NCI-H2107 (cell line): ENCODE measurements at regions not wholly inside any gene's neighbourhood (a gene's known extent, or its start where the extent isn't known, plus 50 kb on each side); places are given as distances from the start of the nearest gene placed in this dataset.

Experiments
- DNase-seq: peaks from one replicate; lab custom pipeline; 2025; lab: John Stamatoyannopoulos, UW

DNA sequence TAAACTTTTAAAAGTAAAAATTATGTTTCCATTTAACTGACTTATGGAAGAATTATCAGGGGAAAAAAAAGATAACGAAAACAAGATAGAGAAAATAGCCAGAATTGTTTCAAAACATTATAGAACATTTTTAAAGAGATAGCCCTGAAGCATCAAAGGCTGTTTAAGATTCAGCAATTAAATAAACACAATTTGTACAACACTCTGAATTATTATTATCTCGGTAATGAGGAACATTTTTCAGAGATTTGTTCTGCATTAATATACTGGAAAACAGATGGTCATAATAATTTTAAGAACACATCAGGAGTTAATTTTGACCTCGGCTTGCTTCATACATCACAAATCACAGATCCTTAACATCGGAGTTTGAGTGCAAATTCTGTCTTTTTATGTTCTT, 643.8 kb downstream of the SORCS1 start:
- no peak for DNase-seq

DNA sequence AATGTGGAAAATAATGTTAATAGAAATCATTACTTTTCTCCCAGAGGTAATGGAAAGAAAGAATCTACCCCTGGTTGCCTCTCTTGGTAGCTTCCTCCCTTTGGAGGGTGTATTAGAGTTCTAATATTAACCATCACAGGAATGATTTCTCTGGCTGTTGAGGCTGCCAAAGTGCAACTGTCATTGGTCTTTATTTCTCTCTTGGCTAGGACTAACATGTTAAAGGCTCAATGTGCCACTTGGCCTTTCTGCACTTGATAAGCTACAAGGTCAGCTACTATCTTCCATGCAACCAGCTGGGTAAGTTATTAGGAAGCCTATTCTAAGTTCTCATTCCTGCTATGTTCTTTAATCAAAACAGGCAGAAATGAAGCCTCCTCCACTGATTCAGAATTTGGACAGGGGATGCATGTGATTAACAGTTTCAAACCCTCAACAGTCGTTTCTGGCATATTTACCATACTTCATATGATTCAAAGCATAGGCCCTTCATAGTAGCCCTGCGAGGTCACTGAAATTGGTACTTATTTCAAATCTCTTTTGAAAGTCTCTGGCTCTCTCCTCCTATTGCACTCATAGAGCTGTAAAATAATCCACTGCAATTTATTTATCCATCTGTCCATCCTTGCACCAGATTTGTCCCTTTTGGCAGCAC, 645.0 kb downstream of the SORCS1 start:
- no peak for DNase-seq

DNA sequence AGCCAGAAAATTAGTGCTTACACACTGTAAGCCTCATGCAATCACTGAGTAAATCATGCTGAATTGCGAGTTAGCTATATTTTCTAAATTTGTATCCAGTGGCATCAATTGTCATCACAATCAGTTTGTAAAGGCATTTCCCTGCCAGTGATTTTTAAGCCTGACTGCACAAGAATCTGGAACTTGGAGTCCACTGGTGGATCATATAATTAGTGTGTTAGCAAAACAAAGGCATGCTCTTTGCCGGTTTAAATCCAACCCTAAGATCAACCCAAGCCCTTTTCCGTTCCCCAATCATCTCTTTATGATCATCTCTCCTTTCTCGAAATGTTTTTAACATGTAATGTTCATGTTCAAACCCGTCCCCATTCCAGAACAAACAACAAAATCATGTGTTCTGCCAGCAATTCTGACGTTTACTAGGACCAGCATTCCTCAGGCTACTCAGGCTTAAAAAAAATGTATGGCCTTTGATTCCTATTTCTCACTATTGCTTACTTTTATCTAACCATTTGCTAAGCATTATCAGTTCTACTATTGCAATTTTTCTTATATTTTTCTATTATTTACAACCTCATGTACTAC, 649.2 kb downstream of the SORCS1 start:
- DNase-seq = no peak

DNA sequence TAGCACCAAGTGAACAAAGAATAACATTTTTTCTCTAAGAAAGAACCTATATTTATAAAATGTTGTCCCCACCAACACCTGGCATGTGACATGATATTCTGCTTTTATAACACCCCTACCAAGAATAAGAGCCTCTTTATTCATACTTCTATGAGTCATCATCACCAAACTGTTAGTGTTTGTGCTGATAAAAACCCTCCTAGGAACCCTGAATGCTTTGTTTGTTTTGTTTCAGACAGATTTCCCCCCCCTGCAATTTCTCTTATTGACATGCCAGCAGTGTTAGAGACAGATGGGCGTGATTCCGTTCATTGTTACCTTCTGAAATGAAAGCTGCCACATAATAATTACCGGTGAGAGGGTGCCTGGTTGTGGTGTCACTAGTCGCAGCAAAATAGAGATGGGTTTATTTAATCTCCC, 651.1 kb downstream of the SORCS1 start:
- DNase-seq = no peak

DNA sequence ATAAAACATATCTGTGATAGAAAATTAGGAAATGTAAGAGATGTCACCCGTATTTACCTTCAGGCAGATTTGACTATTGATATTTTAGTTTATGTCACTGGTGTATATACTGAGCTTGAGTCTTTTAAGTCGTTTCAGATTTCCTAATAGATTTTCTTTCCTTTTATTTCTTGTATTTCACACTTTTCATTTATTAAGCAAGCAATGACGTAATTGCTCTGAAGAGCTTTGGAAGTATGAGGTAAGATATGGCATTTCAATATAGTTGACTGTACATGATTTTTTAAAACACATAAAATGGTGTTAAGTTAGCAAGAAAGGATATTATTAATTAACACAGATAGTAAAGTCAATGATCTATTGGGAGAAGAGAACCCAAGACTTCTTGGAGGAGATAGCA, 652.6 kb downstream of the SORCS1 start:
- no peak for DNase-seq

DNA sequence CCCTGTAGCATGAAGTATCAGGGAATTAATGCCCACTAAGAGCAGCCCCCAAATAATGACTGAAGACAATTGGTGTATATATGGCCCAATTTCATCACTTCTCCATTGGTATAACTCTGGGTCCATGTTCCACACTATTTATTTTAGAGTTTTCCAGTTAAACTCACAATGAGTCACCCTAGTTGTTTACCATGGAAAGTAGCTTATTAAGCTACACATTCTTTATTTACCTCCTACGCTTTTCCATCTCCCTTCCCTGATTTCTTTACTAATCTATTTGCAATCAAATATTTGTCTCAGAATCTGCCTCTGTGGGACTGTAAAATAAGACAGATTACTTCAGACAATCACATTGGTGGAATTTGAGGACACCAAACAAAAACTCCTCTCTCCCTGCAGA, 655.6 kb downstream of the SORCS1 start:
- DNase-seq = no peak

DNA sequence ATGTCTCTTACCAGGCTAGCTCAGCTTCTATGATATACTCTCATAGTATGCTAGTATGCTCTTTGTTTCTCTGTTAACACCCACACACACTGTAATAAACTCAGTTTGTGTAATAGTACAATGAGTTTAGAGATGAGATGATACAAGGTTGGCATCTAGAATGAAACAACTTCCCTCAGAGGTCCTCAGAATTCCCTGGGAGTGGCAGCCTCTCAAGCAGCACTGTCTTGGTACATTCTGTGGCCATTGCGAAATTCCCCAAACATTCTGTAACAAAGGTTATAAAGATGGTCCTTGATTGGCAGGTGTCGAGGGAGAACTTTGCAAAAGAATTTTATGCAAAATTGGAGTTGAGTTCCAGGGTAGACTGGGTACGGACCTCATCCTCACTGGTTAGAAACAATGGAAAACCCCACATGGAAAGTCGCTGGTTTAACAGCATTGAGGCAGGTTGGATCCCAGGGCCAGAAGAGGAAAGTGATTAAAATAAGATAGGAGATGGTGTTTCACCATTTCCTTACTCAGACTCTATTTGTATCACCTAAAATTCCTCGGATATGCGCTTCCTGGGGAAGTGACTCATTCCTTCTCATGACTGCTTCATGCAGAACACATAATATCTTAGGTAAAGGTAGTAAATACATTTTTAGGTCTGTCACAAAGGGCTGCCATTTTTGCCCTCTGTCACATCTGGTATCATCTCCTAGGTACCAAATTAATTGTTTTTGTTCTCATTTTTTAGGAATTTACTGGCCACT, 657.8 kb downstream of the SORCS1 start:
- no peak for DNase-seq

DNA sequence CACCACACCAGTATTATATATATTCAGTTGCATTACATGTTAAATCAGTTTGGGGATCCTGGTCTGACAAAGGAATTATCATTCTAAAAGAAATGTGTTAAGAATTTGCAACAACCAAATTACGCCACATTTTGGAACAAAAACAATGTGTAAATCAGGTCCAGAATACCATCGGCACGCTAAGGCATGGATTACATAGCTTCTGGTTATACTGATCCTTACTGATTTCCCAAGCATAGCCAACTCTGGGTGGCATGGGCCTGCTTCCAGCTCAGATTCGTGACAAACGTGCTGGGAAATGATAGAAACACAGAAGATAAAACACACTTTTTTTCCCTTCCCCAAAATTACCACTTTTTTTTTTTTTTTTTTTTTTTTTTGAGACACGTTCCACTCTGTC, 660.0 kb downstream of the SORCS1 start:
- no peak for DNase-seq

DNA sequence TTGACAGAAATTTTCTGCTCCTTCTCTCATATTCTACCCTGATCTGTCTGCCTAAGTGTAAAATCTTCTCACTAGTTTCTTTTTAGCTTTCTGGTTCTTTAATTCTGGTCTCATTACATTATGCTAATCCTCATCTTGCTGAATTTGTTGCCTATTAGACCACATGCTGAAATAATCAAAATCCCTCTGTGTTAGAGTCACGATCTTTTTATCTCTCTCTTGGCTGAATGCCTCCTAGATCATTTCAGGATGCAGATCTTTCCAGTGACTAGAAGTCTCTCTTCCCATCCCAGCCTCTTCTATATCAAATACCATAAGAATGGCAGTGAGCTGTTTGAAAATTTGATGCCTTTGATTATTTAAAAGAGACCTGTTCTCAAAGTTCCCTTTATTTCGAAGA, 661.9 kb downstream of the SORCS1 start:
- no peak for DNase-seq

DNA sequence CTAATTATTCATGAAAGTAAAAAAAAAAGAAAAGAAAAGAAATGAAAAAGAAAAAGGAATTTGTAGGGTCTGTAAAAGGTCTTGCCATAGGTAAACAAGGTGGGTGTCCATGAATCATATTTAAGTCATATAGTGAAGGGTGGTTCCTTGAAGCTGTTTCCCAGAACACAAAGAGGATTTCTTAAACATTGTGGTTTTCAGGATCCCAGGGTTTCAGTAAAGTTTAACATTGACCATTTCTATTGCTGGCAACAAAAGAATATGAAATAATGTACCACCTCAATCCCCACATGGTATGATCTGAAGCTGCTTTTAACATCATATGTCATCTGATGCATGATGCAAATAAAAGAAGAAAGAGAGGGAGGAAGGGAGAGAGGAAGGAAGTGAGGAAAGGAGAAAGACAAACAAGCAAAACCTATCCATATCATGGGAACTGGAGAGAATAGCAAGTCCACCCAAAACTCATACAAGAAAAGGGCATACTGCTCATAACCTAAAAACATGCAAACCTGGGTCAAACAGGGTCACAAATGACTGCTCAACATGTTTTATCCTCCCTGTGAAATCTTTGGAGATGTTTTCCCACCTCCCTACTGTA, 663.5 kb downstream of the SORCS1 start:
- no peak for DNase-seq

DNA sequence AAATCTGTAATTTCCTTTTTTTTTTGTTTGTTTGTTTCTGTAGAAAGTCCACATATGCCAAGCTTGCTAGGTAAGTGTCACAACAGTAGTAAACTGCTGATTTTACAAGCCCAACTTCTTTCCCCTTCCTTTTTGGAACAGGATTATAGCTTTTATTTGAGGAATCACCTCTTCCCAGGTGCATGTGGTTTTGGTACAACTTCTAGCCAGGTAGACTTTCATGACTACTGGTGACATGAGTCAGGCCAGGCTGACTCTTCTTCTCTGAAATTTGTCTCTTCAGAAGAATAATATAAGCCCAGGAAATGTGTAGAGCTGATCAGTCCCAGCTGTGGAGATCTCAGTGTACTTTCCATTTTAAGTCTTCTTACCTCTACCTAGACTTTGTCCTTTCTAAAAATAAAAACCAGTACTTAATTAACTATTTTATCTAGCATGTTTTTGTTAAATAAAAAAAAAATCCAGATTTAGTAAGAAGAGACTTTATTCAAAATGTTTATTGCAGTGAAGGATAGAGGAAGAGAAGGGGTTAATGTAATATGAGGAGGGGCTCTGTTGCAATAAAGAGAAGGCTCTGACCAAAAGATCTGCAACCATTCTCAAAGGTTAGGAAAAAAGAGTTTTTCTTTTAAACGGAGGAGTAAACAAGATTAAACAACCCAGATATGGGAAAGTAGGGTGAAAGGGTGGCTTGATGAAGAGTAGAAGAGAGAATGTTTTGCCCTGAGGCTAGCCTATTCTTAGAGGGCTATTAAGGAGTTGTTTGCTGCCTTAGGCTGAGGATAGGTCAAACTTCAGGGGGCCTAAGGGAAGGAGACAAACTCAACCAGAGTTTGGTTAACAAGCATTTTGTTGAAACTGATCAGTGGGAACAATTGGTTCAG, 664.2 kb downstream of the SORCS1 start:
- DNase-seq = no peak

DNA sequence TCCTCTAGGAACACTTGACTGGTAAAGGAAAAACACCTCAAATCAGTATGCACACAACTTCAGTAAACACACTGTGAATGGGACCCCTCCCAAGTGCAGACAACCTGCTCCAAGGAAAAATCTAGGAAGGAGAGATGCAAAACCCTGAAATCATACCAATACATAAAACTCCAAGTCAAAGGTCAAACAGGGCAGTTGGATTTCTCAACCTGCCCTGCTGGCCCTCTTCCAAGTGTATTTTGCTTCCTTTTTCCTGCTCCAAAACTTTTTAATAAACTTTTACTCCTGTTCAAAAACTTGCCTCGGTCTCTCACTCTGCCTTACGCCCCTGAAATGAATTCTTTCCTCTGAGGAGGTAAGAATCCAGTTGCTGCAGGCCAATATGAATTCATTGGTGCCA, 665.1 kb downstream of the SORCS1 start:
- DNase-seq = no peak

DNA sequence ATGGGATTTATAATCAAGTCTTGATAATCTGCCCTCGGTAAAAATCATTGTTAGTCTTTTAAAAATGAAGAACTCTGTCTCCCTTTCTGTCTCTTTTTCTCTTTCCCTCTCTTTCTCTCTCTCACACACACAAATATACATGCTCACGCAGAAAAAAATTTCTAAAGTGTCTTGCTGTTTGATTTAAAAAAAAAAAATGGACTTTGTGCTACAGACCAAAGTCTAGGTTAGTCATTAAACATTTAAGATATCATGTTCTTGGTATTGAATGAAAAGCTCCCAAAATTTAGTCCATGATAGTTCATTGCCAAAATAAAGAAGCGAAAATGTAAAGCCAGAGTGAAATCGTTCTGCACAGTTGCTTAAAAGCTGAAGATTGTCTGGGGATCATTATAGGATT, 665.8 kb downstream of the SORCS1 start:
- no peak for DNase-seq

DNA sequence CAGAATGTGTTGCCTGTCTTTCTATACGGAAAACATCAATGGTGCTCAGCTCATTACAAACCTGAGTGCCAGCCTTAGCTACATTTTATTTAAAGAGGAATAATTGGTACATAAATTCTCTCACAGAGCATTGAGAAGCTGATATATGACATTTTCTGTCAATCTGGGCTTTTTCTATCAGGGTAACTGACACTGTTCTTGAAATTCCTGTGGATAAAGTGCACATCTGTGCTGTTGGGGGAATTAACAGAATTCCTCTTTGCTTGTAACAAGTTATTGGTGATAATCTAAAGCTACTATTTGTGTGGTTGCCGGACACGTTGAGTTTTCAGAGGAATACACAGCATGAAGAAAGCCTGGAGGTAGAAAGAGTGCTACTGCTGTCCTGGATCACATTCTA, 668.6 kb downstream of the SORCS1 start:
- DNase-seq = no peak

DNA sequence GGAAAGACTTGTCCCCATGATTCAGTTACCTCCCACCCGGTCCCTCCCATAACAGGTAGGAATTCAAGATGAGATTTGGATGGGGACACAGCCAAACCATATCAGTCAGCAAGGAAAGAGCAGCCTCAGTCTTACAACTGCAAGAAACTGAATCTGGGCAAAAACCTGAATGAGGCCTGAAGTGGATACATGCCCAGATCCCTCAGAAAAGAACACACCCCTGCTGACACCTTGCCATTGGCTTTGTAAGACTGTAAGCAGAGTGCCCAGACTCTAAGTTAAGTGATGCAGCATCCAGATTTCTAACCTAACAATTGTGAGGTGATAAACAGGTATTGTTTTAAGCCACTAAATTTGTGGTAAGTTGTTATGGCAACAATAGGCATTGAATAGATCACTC, 670.8 kb downstream of the SORCS1 start:
- no peak for DNase-seq

DNA sequence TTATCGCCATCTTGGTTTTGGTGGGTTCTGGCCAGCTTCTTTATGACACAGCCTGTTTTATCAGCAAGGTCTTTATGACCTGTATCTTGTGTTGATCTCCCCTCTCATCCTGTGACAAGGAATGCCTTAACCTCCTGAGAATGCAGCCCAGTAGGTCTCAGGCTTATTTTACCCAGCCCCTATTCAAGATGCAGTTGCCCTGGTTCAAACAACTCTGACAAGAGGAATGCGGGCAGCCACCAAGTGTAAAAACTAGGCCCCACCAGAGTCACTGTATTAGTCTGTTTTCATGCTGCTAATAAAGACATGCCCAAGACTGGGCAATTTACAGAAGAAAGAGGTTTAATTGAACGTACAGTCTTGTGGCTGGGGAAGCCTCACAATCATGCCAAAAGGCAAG, 671.3 kb downstream of the SORCS1 start:
- no peak for DNase-seq

DNA sequence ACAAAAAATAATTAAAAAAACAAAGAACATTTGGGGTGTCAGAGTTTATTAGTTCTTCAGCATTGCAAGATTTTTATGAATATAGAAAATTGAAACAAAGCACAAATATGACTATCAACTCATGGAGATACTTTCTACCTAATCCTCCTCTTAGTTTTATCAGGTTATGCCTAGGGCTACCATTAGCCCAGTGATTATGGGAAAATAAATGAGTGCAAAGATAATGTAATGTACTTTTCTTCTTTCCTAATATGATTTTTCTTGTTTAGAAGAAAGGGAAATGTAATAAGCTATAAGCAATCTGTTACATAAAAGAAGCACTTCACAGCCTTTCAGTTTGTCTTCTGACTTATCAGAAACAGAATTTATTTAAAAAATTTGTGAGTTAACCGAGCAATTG, 676.8 kb downstream of the SORCS1 start:
- no peak for DNase-seq

DNA sequence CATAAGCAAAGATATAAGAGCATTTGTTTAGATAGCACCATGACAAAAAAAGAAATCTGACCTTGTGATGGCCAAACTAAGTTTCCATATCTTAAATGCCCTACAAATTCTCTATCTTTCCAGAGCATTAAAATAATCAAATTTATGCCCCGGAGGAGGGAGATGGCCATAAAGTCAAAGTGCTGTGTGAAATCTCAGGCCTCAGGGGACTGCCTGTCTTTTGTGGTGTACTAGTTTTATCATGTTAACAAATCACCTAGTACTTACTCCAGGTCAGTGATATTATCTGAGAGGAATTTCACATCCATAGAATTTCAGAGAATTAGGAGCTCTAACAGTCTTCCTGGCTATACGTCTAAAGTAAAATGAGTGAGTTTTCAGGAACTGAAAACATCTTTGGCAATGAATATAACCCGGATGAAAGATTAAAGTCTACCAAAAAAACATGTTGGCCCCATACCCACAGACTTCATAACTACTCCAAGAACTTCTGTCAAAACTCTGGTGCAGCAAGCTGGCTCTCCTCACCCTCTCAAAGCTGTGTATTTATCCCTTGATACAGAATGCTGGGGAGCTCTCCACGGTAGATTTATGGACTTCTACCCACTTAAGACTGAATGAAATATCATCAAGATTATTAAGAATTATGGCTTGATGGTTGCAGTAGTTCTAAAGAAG, 682.8 kb downstream of the SORCS1 start:
- DNase-seq = no peak

DNA sequence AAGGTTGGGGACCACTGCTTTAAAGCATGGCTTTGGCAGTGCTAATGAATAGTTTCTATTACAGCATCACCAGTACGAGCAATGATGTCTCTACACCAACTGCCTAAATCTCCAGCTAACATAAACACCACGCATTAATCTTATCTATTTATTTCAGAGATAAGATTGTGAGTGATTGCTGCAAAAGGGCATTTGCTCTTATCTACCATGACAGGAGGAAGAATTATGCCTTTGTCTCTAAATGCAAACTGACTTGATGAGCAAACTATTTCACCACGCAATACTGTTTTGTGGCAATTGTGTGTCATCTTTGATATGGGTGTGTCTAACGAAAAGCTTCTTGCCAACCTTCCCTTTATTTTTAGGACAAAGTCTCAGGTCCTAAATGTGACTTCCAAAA, 684.9 kb downstream of the SORCS1 start:
- no peak for DNase-seq

DNA sequence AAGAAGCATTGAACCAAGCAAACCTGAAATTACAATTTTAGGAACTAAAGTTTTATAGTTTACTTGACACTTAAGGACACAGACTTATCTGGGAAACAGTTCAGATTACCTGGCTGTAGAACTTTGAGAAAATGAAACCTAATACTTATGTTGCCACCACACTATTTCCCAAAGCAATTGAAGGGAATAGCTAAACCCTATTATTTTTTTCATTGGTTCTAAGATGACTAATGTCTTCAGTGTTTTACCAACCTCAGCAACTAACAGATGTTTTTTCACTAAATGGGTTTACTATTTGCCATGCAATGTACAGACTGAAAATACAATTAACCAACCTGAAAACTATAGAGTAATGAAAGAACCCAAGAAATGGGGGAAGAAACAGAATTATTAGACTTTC, 689.6 kb downstream of the SORCS1 start:
- no peak for DNase-seq

DNA sequence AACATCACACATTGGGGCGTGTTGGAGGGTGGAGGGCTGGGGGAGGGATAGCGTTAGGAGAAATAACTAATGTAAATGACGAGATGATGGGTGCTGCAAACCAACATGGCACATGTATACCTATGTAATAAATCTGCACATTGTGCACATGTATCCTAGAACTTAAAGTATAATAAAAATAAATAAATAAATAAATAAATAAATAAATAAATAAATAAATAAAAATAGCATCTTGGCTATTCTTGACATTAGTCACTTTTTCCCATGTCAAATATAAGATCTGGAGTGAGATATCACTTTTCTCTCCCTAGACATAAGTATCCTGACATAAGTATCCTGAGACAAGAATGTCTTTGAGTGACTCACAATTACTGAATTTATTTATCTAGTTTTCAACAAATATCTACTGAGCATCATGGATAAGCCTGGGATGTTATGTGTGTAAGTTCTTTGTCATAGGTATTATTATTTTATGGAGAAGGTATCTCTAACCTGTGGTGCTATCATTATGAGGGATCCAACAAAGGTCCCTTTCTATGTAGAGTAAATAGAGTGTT, 691.3 kb downstream of the SORCS1 start:
- no peak for DNase-seq
